ENCODE measurements at regions not wholly inside any gene's neighbourhood (a gene's known extent, or its start where the extent isn't known, plus 50 kb on each side); places are given as distances from the start of the nearest gene placed in this dataset.

GRCh38 chr11:115895594-115895993, 391.4 kb upstream of the CADM1 start:
- no peaks in the 10 kb centered on the region for H3K79me2 ChIP-seq (replicated peaks; ENCODE audit: insufficient read depth, low read length)
- no peaks in the 10 kb centered on the region for H4K20me1 ChIP-seq (ENCODE audit: insufficient read depth)
- TF ChIP-seq EZH2 (IDR thresholded peaks at IDR 0.05; ENCODE audit: borderline replicate concordance, insufficient read depth, low read length, poor library complexity, severe bottlenecking) (no peak), TAF1 (IDR thresholded peaks at IDR 0.05; ENCODE audit: low read depth) (no peak), EP300 (conservative IDR thresholded peaks at IDR 0.05; ENCODE audit: poor library complexity, severe bottlenecking) (no peak), RAD21 (conservative IDR thresholded peaks at IDR 0.05) (no peak), POLR2AphosphoS5 (IDR thresholded peaks at IDR 0.05) (no peak), REST (IDR thresholded peaks at IDR 0.05; ENCODE audit: borderline replicate concordance) (no peak), SMC3 (conservative IDR thresholded peaks at IDR 0.05; ENCODE audit: poor library complexity) (no peak), MXI1 (conservative IDR thresholded peaks at IDR 0.05; ENCODE audit: poor library complexity, severe bottlenecking) (no peak)
- TF ChIP-seq, protein P1, sequence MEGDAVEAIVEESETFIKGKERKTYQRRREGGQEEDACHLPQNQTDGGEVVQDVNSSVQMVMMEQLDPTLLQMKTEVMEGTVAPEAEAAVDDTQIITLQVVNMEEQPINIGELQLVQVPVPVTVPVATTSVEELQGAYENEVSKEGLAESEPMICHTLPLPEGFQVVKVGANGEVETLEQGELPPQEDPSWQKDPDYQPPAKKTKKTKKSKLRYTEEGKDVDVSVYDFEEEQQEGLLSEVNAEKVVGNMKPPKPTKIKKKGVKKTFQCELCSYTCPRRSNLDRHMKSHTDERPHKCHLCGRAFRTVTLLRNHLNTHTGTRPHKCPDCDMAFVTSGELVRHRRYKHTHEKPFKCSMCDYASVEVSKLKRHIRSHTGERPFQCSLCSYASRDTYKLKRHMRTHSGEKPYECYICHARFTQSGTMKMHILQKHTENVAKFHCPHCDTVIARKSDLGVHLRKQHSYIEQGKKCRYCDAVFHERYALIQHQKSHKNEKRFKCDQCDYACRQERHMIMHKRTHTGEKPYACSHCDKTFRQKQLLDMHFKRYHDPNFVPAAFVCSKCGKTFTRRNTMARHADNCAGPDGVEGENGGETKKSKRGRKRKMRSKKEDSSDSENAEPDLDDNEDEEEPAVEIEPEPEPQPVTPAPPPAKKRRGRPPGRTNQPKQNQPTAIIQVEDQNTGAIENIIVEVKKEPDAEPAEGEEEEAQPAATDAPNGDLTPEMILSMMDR (IDR thresholded peaks at IDR 0.05; ENCODE audit: poor library complexity, severe bottlenecking) = no peak
- no peaks in the 10 kb centered on the region for H3K9me3 ChIP-seq (ENCODE audit: low read length)
- H3K36me3 ChIP-seq (ENCODE audit: insufficient read depth, low read length) = no peaks in the 10 kb centered on the region
- no peaks in the 10 kb centered on the region for H3F3A ChIP-seq (ENCODE audit: insufficient read depth, low read length, poor library complexity, severe bottlenecking)
- H3K27me3 ChIP-seq (ENCODE audit: insufficient read depth, low read depth, low read length) = no peaks in the 10 kb centered on the region
- no peaks in the 10 kb centered on the region for H3K9me2 ChIP-seq (ENCODE audit: insufficient read depth, low read length)
- no peak overlapping the region for H3K27ac ChIP-seq (ENCODE audit: low read length)
- no peak overlapping the region for H3K9ac ChIP-seq (ENCODE audit: low read length)
- no peak overlapping the region for H3K4me3 ChIP-seq (ENCODE audit: low read length)
- no peak overlapping the region for H2AFZ ChIP-seq (ENCODE audit: low read depth, low read length)
- H3K4me2 ChIP-seq (ENCODE audit: low read length) = no peak overlapping the region

DNA sequence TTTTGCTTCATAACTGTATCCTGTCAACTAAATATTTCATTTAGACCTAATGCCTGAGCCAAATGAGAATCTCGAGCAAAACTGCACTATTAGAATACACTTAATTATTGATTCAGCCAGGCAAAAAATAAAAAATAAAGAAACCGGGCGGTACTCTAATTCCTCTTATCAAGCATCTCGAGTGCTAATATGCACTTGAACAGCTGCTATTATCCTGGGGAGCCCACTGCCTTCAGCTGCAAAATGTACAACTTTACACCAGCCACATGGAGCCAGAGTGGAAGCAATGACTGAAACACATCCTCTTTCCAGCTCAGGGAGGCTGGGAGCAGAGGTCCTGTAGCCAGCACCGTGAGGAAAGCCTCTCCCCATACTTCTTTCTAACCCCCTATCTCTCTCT, 390.0 kb upstream of the CADM1 start:
- H3K9me3 ChIP-seq (ENCODE audit: low read length) = no peaks in the 10 kb centered on the region
- H2AFZ ChIP-seq (ENCODE audit: low read depth, low read length) = no peak overlapping the region
- H3K9ac ChIP-seq (ENCODE audit: low read length) = no peak overlapping the region
- H3F3A ChIP-seq (ENCODE audit: insufficient read depth, low read length, poor library complexity, severe bottlenecking) = no peaks in the 10 kb centered on the region
- no peaks in the 10 kb centered on the region for H4K20me1 ChIP-seq (ENCODE audit: insufficient read depth)
- H3K4me3 ChIP-seq (ENCODE audit: low read length) = no peak overlapping the region
- H3K27ac ChIP-seq (ENCODE audit: low read length) = no peak overlapping the region
- H3K79me2 ChIP-seq (replicated peaks; ENCODE audit: insufficient read depth, low read length) = no peaks in the 10 kb centered on the region
- H3K4me2 ChIP-seq (ENCODE audit: low read length) = no peak overlapping the region
- TF ChIP-seq TAF1 (IDR thresholded peaks at IDR 0.05; ENCODE audit: low read depth) = no peak
- no peak for TF ChIP-seq EP300 (conservative IDR thresholded peaks at IDR 0.05; ENCODE audit: poor library complexity, severe bottlenecking)
- TF ChIP-seq, protein P1 (IDR thresholded peaks at IDR 0.05; ENCODE audit: poor library complexity, severe bottlenecking) = no peak
- no peak for TF ChIP-seq REST (IDR thresholded peaks at IDR 0.05; ENCODE audit: borderline replicate concordance)
- TF ChIP-seq EZH2 (IDR thresholded peaks at IDR 0.05; ENCODE audit: borderline replicate concordance, insufficient read depth, low read length, poor library complexity, severe bottlenecking) = no peak
- no peak for TF ChIP-seq MXI1 (conservative IDR thresholded peaks at IDR 0.05; ENCODE audit: poor library complexity, severe bottlenecking)
- no peak for TF ChIP-seq SMC3 (conservative IDR thresholded peaks at IDR 0.05; ENCODE audit: poor library complexity)
- TF ChIP-seq RAD21 (conservative IDR thresholded peaks at IDR 0.05) = no peak
- TF ChIP-seq POLR2AphosphoS5 (IDR thresholded peaks at IDR 0.05) = no peak
- no peaks in the 10 kb centered on the region for H3K27me3 ChIP-seq (ENCODE audit: insufficient read depth, low read depth, low read length)
- H3K9me2 ChIP-seq (ENCODE audit: insufficient read depth, low read length) = no peaks in the 10 kb centered on the region
- H3K36me3 ChIP-seq (ENCODE audit: insufficient read depth, low read length) = no peaks in the 10 kb centered on the region

Data from neural cell (in vitro differentiated cells).